ENCODE measurements at regions not wholly inside any gene's neighbourhood (a gene's known extent, or its start where the extent isn't known, plus 50 kb on each side); places are given as distances from the start of the nearest gene placed in this dataset.

GRCh38 chr4:19727141-19727540, 524.6 kb upstream of the SLIT2 start:
- TF ChIP-seq POLR2A (IDR thresholded peaks at IDR 0.05) (no peak), CTCF (IDR thresholded peaks at IDR 0.05) (no peak)

All from esophagus squamous epithelium (tissue), 4 donors.